GM21576 (cell line): ENCODE measurements at regions not wholly inside any gene's neighbourhood (a gene's known extent, or its start where the extent isn't known, plus 50 kb on each side); places are given as distances from the start of the nearest gene placed in this dataset.

ENCODE experiments used
- ATAC-seq: cut with Tn5 transposase; IDR thresholded peaks from one replicate; pipeline ENCODE4 v1.9.1; 2021; ENCODE audit warnings: mild to moderate bottlenecking, moderate library complexity; ENCODE audit not compliant: unreplicated experiment

DNA sequence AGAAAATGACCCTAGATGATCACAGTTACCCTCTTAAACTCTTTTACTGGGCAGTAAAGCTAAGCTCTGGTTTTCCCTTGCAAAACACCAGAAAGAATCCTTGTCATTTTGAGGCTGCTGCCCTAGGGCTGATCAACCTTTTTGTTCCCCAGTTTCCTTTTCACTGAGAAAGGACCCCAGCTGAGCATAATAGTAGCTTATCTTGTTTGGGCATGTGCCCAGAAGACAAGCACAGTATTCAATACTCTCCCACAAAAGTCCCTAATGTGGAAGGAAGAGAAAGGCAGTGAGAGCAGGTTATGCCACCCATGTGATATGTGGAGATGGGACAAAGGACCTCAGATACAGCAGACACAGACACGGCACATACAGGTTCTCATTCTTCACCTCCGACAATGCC lies 332.6 kb upstream of the TMPO start:
- no peak for ATAC-seq

DNA sequence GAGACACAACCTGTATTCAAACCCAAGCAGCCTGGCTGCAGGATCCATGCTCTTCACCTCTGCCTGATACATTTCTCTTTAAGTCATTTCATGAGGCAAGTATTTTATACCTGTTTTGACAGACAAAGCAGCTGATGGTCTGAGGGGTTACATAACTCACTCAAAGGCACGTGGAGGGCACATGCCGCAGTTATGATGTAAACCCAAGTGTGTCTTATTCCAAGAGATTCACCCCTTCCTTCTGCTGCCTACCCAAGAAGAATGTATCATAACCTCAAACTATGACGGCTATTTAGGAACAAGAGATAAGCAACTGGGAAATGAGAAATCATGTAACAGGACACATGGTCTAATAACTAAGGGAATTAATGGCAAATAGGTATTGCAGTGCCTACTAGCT lies 329.8 kb upstream of the TMPO start:
- no peak for ATAC-seq

DNA sequence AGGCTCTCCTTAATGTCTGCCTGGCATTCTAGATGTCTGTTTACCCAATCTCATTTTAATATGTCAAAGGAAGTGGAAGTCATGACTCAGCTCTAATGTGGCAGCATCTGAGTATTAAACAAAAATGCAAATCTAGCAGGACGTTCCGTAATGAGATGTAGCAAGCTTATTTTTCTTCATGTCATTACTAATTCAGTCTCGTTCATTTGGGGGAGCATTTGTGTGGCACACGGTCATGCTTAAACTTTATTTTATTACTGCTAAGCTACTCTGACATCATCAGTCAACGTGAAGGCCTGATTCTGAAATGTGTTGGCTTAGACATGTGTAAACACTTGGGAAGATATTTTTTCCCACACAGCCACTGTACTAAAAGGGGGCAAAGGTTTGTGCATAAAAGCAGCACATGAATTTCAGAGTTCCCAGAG lies 326.7 kb upstream of the TMPO start:
- ATAC-seq: no peak

DNA sequence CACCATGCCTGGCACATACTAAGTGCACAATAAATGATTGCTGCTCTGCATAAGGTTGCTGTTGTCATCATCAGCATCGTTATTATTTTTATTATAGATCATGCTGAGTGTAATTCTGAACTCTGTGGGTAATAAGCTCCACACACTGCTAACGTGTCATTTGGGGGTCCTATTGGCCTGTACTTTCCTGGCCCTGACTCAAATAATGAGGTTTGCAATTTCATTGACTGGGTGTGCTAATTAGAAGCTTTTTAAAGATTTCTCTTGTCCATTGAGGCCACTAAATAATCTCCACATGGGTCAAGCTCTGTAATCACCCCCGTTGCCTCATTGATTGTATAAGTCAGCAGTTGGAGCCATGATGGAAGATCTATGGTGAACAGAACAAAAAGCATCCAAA lies 320.8 kb upstream of the TMPO start:
- no peak for ATAC-seq

DNA sequence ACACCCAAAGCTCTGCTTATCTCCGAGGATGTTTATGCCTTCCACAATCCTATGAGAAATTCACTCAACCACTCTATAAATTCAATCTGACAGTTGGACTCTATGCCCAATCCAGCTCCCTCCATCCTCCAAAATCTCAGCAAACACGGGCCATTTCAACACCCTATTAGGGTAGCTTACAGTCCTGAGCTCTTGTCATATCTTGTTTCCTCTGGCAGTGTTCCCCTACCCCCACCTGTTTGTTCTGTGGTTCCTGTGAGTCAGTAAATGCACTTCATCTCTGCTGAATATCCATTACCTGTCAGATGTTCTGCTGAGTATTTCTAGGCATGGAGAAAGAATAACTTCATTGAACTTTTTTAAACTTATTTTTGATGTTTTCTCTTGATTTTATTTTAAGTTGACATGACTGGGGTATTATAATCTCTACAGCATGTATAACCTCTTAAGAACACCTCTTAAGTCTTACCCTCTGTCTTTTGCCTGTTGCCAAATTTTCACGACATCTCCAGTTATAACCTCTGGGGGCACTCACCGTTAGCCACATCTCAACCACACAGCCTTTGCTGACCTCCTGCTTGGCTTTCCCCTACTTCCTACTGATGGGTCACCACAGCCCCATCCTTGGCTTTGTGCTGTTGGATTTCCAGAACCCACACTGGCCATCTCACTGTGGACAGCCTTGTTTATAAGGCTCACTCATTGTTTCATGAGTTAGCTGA lies 317.0 kb upstream of the TMPO start:
- ATAC-seq: no peak

DNA sequence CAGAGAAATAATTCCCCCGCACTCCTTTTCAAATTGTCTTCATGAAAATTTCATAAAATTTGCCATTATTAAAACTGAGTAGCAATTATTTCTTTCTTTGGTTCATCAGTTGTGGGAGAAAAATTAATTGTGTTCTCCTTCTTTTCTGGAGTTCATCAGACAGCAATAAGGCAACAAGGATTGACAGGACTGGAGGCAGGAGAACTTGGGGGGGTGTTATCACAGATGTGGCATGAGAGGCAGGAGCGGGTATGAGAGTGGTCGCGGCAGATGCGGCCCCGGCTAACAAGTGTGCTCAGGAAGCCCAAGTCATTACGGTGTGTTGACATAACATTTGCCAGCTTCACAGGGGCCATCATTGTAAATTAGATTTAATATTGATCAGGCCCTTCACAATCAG lies 306.6 kb upstream of the TMPO start:
- ATAC-seq: no peak

DNA sequence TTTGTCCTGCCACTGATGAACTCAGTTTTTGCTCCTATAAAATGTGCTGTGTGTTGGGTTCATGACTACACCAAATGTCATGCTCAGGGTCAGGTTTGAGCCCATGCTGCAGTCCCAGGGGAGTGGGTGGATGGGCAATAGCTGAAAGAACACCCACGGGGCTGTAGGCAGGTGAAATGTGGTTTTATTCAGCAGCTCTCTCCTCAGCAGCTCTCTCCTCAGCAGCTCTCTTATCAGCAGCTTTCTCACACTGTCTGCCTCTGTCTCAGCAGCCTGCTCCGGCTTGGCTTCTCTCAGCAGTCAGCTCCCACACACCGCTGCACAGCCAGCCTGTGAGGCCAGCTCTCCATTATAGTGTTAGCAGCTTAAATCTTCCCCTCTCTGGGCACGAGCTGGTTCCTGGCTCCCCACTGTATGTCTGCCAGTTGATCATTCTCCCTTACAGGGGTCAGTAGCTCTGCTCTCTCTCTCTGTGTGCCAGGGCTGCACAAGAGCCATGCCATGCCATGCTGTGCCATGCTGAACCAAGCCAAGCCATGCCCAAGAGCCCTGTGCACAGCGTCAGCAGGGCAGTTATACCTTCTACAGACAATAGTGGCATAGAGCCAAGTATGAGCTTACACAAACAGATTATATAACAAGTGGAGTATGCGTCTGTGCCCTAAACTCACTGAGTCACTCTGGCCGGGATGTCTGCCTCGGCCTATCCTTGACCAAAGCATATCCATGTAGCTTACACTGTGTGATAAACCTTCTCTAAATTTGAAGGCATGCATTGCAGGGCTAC lies 303.3 kb upstream of the TMPO start:
- ATAC-seq: no peak

DNA sequence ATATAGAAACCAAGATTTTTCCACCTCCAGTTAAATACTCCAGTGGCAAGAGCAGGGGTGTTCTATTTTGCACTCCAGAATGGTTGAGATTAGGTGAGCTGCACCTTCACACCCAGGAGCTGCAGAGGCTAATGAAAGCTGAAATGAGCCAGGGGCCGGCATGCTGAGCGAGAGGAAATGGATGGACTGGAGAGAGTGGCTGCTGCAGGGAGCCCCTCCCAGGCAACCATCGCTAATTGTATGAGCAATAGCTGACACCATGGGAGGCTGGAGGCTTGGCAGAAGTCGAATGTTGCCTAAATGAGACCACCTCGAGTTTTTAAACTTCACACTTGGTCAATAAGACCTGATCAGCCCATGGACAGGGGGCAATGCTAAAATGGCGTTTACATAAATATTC lies 301.8 kb upstream of the TMPO start:
- ATAC-seq: no peak

DNA sequence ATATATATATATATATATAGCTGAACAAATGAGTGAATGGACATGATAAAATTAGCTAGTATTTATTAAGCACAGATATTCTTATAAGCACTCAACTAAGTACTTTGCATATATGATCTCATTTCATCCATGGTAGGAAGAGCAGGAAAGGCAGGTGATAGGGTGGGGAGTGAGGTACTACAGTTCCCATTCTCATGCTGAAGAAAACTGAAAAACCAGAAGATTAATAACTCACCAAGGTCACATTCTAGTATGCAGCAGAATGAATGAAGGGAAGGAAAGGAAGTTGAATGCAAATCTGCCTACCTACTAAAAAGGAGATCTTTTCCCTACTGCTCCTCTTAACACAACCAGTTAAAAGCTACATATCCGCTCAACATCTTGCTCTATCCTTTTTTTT lies 298.1 kb upstream of the TMPO start:
- no peak for ATAC-seq

DNA sequence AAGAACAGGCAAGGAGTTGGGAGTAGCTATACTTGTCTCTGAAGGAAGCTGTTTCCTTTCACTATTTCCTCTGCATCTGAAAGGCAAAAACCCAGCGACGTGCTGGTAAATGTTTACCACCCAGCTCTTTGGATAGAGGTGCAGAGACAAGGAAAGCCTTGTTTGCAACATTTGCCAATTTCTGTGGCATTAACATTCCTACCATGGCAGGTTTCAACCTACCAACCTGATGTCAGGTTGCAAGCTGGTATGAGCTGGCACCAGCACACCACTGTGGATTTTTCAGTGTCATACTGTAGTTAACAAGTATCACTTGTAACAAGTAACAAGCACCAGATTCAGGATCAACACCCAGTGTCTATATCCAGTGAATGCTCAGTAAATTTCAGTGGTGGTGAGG lies 294.8 kb upstream of the TMPO start:
- no peak for ATAC-seq

DNA sequence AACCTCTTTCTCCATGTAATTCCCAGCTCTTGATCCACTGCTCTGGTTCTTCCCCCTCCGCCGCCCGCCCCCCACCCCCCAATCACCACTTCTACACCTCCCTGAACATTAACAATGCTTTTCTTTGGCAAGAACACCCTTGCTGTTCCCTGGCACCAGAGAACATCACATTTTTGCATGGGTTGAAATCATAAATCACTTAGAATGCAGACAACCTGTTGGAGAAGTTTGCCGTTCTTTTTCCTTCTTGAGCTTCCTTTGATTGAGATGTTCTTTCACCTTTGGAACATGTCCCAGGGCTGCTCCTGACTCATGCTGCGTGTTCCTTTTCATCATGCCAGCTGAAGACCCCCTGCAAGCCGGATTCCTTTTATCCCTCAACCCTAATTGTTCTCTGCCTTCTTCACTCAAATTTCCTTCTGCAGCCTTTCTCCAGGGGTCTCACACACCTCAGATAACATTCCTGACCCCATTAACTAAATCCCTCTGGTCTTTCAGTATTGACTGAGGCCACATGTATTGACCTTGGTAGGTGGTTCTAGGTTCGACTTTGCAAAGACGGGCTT lies 294.1 kb upstream of the TMPO start:
- no peak for ATAC-seq

DNA sequence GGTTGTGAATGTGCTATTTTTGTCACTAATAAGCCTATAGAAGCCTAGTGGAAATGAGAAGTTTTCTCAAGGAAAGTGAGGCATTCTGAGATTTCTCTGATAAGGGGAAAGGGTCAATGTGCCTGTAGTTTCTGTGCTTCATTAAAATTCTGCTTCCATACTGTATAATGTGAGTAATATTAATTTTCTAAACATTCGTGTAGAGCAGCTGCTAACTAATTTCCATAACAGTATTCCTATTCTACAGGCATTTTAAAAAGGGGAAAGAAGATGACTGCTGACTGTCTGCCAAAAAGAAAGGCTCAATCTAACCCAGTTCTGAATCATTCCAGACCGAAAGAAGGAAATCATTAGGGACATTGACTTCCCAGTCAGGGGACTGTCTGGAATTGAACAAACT lies 293.3 kb upstream of the TMPO start:
- no peak for ATAC-seq

DNA sequence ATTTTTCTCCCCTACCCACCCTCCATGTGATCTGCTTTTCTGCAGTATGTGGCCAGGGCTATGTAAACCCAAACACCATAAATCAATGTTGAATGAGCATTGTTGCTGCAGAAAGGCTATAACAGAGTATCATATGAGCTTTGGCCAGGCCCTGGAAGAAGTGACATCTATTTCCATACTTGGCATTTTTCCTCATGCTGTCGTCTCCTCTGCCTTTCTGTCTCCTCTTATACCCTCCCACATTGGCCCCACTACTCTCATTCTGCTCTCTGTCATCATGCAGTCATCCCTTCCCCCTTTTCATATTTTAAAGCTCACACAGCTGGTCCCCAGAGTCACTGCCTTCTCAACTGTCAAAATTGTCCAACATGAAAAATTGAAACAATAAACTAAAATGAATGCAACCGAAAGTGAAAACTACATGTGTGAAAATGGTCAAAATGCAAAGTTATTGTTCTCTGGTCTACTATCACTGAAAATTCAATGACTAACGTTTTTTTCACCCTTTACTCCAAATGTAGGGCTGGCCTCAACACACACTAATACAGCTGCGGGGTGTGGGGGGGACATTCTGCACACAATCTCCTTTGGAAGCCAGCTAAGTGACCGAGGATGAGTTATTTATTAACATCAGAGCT lies 290.7 kb upstream of the TMPO start:
- ATAC-seq: peak; percentile 80

DNA sequence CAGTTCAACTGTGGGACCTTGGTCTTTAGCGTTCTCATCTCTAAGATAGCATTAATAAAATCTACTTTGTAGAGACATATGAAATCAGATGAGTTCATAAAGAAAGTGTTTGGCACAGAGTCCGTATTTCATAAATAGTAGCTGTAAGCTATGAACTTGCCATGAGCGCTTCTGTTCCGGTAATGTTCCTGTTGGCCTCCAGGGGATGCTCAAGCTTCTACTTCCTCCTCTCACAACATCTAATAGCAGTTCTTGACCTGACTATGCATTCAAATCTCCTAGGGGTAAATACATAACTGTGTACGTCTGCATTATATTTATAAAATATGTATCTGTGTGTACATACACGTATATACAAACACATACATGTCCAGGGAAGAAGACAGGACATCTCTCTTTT lies 288.2 kb upstream of the TMPO start:
- no peak for ATAC-seq

DNA sequence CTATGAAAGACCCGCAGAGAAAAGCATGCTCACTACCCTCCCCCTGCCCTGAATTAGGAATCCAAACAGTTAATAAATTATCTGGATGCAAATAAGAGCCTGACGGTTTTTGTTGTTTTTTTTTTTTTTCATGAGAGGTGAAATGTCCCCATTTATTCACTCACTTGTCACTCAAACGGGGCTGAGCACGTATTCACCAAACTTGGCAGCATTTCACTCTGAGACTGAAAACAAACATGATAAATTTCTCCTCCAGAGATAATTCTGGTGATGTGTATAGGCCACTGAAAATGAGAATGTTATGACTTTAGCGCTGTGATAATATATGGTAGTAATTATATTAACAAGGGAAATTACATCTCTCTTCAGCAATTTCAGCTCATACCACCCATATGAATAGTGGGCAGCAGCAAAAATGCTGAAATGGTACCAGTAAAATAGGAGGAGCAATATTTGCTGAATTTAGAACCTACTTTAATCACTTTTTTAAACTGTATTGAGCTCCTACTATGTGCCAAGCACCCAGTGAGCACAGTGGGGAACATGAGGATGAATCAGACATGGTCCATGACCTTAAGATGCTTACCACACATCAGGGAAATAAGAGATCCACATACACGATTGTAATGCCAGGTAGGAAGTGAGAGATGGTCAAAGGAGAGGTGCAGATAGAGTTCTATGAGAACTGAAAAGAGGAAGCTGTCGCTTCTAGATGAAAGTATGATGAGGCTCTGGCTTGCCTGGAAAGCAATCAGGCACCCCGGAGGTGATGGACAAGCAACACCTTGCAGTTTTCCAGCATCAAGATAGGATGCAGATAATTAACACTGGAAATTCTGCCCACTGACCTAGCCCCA lies 286.5 kb upstream of the TMPO start:
- ATAC-seq: no peak

DNA sequence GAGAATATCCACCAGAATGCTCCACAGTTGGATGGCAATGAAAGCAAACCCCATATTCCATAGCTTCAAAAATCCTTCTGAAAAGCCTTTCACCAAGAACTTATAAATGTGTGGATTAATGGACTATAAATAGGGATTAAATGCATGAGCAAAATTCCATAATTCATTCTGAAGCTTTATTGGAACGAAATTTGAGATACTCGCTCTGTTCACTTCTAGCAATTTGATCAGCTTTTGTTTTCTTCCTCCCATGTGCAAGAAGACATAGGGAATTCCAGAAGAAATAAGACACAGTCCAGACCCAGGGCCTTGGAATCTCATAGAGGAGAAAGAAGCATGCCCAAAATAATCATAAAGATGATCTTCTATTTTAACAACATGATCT lies 285.9 kb upstream of the TMPO start:
- ATAC-seq: no peak

DNA sequence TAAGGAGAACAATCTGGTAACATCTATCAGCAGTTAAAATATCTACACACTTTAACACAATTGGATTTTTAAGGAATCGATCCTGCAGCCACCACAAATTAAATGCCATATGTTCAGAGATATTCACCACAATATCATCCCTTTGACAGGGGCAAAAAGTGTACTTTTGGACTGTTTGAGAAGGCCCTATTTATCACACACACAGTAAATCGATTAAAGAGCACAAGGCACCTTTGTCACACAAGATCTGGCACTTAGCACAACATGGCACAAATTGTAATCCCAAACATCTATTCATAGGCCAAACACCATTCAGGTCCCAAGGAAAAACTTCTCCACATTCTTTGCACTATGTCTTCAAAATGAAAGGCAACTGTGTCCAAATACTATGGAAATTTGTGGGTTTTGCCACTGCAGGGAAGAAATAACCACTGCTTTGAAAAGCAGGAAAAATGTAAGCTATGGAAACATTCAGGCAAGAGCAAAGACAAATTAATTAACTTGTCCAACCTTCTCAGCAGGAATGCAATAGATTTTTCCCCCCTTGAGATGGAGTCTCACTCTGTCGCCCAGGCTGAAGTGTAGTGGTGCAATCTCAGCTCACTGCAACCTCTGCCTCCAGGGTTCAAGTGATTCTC lies 282.5 kb upstream of the TMPO start:
- no peak for ATAC-seq

DNA sequence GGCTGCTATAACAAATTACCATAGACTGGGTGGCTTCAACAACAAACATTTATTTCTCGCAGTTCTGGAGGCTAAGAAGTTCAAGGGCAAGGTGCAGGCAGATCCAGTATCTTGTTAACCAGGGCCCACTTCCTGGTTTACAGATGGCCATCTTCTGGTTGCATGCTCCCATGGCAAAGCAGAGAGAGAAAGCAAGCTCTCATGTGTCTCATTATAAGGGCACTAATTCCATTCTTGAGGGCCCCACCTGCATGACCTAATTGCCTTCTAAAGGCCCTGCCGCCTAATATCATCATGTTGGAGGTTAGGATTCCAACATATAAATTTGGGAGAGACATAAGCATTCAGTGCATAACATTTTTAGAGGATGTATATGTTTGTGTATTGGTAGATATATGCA lies 280.1 kb upstream of the TMPO start:
- ATAC-seq: no peak

DNA sequence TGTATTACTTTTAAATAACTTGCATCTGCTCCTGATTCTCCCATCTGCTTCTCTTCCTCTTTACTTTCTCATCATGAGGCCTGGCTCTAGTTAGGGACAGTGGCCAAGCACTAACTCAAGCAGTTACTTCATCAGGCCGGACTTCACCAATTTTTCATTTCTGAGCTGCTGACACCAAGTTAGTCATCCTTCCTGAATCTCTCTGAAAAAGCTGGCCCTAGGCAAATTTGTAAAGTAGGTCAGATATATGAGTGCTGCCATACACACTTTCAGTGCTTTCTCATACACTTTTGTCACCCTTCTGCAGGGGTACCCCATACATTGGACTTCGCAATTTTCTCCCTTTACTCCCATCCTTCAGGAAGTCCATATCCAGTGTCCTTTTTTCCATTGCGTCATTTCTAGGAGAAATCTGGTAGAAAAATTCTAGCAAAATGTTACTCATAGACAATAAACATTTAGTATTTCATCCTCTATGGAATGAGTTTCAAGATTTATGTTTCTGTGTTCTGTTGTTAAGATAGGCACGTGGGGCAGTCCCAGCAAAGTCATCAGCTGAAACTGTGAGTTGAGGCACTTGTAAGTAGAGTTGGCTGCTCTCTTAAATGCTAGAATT lies 276.8 kb upstream of the TMPO start:
- ATAC-seq: no peak

DNA sequence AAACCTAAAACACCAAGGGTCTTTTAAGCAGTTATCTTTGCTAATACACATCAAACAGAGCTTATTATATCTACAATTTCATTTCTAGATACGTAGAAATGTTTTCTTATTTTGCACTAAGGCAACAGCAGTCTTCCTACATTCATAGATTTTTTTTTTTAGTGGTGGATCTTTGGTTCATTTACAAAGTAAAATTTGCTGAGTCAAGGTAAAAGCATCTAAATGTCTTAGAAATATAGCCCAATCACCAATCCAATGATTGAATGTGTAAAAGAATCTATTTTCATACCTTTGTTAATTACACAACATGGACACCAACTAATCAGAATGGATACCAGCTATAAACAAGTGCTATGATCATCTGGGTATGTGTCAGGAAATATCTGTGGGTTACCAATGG lies 272.2 kb upstream of the TMPO start:
- no peak for ATAC-seq
